Loucy (cell line): ENCODE measurements at regions not wholly inside any gene's neighbourhood (a gene's known extent, or its start where the extent isn't known, plus 50 kb on each side); places are given as distances from the start of the nearest gene placed in this dataset.

ENCODE experiments used
- EZH2phosphoT487 ChIP-seq: fragments of 200-600 bp; IDR thresholded peaks from 2 replicates; pipeline ENCODE4 v1.6.1; 2018; ENCODE audit warnings: antibody characterized with exemption, mild to moderate bottlenecking, moderate library complexity, borderline replicate concordance
- TF ChIP-seq, protein P1 (sequence below): fragments of 200-600 bp; sonication (generic); conservative IDR thresholded peaks from 2 replicates; pipeline ENCODE4 v1.5.1; 2014; ENCODE audit warnings: mild to moderate bottlenecking, antibody characterized with exemption, low read length

DNA sequence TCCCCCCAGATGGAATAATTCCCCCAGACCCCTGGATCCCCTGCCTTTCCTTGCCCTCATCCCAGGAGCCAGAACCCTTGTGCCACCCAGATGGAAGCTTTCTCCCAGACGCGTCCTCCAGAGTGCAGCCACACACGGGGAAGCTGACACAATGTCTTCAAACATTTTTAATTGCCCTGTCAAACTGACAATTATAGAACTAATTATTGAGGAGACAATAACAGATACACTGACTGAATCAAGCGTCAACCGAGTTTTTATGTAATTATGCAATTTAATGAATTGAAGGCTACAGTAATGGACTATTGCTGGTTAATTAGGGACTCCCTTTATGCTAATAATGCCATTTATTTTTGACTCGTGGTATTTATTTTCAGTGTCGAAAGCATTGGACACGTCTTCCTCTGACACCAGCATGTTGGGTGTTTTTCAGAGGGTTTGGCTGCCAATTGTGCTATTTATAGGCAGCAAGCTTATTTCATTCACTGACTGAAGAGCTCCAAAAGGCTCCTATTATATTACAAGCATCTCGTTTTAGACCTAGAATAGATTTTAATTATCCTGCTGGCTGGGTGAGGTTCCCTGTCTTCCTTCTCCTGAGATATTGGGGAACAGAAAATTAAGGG lies 298.2 kb upstream of the C16orf82 start:
- TF ChIP-seq, protein P1, sequence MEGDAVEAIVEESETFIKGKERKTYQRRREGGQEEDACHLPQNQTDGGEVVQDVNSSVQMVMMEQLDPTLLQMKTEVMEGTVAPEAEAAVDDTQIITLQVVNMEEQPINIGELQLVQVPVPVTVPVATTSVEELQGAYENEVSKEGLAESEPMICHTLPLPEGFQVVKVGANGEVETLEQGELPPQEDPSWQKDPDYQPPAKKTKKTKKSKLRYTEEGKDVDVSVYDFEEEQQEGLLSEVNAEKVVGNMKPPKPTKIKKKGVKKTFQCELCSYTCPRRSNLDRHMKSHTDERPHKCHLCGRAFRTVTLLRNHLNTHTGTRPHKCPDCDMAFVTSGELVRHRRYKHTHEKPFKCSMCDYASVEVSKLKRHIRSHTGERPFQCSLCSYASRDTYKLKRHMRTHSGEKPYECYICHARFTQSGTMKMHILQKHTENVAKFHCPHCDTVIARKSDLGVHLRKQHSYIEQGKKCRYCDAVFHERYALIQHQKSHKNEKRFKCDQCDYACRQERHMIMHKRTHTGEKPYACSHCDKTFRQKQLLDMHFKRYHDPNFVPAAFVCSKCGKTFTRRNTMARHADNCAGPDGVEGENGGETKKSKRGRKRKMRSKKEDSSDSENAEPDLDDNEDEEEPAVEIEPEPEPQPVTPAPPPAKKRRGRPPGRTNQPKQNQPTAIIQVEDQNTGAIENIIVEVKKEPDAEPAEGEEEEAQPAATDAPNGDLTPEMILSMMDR: no peak
- no peak for TF ChIP-seq EZH2phosphoT487
